ENCODE measurements at regions not wholly inside any gene's neighbourhood (a gene's known extent, or its start where the extent isn't known, plus 50 kb on each side); places are given as distances from the start of the nearest gene placed in this dataset.

DNA sequence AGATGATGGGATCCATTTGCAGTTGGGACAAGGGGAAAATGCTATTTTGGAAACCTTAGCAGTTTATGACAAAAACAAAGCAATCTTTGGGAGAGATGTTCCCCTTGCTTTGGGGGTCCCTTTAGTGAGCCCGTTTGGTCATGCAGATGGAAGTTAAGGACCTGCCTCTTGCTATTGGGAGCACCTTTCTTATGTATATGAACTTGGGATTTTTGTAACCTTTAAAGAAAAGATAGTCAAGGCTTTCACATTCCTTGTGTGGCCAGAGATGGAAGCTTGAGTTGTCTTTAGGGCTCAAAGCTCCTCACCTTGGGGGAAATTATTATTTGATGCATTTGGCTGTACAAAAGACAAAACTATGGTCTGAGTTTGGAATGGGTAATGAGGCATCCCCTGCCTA, 179.0 kb upstream of the PLPP4 start:
- H3K36me3 Mint-ChIP-seq: no peaks in the 10 kb centered on the region
- no peak for DNase-seq (ENCODE audit: low spot score)

DNA sequence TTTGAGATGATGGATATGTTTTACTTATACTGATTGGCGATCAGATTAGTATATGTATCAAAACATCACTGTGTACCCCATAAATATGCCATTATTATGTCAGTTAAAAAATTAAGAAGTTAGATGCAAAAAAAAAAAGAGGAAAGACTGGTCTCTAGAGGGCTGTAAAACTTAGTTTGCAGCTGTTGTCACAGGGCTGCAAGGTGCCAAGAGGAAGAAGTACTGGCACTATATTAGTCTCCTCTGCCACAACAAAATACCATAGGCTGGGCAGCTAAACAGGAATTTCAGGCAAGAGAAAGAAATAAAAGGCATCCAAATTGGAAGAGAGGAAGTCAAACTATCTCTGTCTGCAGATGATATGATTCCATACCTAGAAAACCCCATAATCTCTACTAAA, 177.8 kb upstream of the PLPP4 start:
- Histone ChIP-seq H3K27ac (no peak overlapping the region), H4K20me1 (ENCODE audit: low read depth) (no peaks in the 10 kb centered on the region), H3K79me2 (ENCODE audit: low read depth) (no peaks in the 10 kb centered on the region), H3F3A (ENCODE audit: low read depth) (no peaks in the 10 kb centered on the region), H3K9ac (no peak overlapping the region), H3K4me1 (no peaks in the 10 kb centered on the region), H3K27me3 (no peaks in the 10 kb centered on the region), H3K4me3 (no peak overlapping the region), H3K9me3 (ENCODE audit: low read depth) (no peaks in the 10 kb centered on the region), H3K4me2 (no peak overlapping the region), H2AFZ (replicated peaks) (no peak overlapping the region), H3K36me3 (no peaks in the 10 kb centered on the region)
- H3K4me1 Mint-ChIP-seq: no peaks in the 10 kb centered on the region
- DNase-seq (ENCODE audit: low spot score): no peak
- TF ChIP-seq, protein P1, sequence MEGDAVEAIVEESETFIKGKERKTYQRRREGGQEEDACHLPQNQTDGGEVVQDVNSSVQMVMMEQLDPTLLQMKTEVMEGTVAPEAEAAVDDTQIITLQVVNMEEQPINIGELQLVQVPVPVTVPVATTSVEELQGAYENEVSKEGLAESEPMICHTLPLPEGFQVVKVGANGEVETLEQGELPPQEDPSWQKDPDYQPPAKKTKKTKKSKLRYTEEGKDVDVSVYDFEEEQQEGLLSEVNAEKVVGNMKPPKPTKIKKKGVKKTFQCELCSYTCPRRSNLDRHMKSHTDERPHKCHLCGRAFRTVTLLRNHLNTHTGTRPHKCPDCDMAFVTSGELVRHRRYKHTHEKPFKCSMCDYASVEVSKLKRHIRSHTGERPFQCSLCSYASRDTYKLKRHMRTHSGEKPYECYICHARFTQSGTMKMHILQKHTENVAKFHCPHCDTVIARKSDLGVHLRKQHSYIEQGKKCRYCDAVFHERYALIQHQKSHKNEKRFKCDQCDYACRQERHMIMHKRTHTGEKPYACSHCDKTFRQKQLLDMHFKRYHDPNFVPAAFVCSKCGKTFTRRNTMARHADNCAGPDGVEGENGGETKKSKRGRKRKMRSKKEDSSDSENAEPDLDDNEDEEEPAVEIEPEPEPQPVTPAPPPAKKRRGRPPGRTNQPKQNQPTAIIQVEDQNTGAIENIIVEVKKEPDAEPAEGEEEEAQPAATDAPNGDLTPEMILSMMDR (IDR thresholded peaks at IDR 0.05): no peak
- H3K36me3 Mint-ChIP-seq: no peaks in the 10 kb centered on the region
- no peak overlapping the region for H3K4me3 Mint-ChIP-seq
- no peak overlapping the region for H3K27ac Mint-ChIP-seq
- no peaks in the 10 kb centered on the region for H3K9me3 Mint-ChIP-seq
- H3K27me3 Mint-ChIP-seq (ENCODE audit: insufficient read depth, low read depth): peaks cover 2% of the 10 kb centered on the region

More for the DNA sequence above, 179.0 kb upstream of the PLPP4 start:
- Histone ChIP-seq H3K27ac (no peak overlapping the region), H3K79me2 (ENCODE audit: low read depth) (no peaks in the 10 kb centered on the region), H3K27me3 (no peaks in the 10 kb centered on the region), H3K4me2 (no peak overlapping the region), H3K4me3 (no peak overlapping the region), H2AFZ (replicated peaks) (no peak overlapping the region), H3K36me3 (no peaks in the 10 kb centered on the region), H3F3A (ENCODE audit: low read depth) (no peaks in the 10 kb centered on the region), H3K4me1 (no peaks in the 10 kb centered on the region), H3K9me3 (ENCODE audit: low read depth) (no peaks in the 10 kb centered on the region), H3K9ac (no peak overlapping the region), H4K20me1 (ENCODE audit: low read depth) (no peaks in the 10 kb centered on the region)
- Mint-ChIP-seq H3K4me1 (no peaks in the 10 kb centered on the region), H3K4me3 (no peak overlapping the region), H3K27me3 (ENCODE audit: insufficient read depth, low read depth) (peaks cover 2% of the 10 kb centered on the region), H3K9me3 (no peaks in the 10 kb centered on the region), H3K27ac (no peak overlapping the region)
- TF ChIP-seq EZH2 (IDR thresholded peaks at IDR 0.05) (no peak), EZH2phosphoT487 (IDR thresholded peaks at IDR 0.05) (no peak)
- TF ChIP-seq, protein P1 (IDR thresholded peaks at IDR 0.05): no peak

DNA sequence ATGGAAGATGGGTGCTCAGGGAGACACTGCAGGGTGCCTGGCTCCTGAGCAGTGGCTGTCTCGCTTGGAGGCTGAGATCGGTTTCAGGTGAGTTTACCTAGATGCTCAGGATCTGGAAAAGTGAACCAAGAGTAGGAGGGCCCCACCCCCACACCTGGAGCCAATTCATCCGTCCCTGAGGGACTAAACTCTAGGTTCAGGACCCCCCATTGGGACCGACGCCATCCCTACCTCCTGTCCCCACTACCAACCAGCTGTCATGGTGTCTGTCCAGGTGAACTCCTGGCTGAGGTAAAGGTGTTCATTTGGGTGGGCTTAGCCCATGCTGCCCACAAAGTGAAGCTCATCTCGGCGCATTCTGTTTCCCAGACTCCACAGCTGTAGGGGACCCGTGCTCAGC, 174.6 kb upstream of the PLPP4 start:
- Histone ChIP-seq H3F3A (ENCODE audit: low read depth) (no peaks in the 10 kb centered on the region), H3K9ac (no peak overlapping the region), H3K9me3 (ENCODE audit: low read depth) (no peaks in the 10 kb centered on the region), H3K79me2 (ENCODE audit: low read depth) (no peaks in the 10 kb centered on the region), H3K36me3 (no peaks in the 10 kb centered on the region), H3K4me3 (no peak overlapping the region), H3K27ac (no peak overlapping the region), H2AFZ (replicated peaks) (no peak overlapping the region), H3K27me3 (no peaks in the 10 kb centered on the region), H4K20me1 (ENCODE audit: low read depth) (no peaks in the 10 kb centered on the region), H3K4me1 (no peaks in the 10 kb centered on the region), H3K4me2 (no peak overlapping the region)
- Mint-ChIP-seq H3K4me1 (no peaks in the 10 kb centered on the region), H3K36me3 (no peaks in the 10 kb centered on the region), H3K27me3 (ENCODE audit: insufficient read depth, low read depth) (peaks cover 4% of the 10 kb centered on the region), H3K4me3 (no peak overlapping the region), H3K9me3 (no peaks in the 10 kb centered on the region), H3K27ac (no peak overlapping the region)
- DNase-seq (ENCODE audit: low spot score): no peak
- TF ChIP-seq, protein P1 (IDR thresholded peaks at IDR 0.05): no peak
- TF ChIP-seq EZH2 (IDR thresholded peaks at IDR 0.05): no peak
- no peak for TF ChIP-seq EZH2phosphoT487 (IDR thresholded peaks at IDR 0.05)

All from neural progenitor cell (in vitro differentiated cells).